GM23248 (cell line): ENCODE measurements at regions not wholly inside any gene's neighbourhood (a gene's known extent, or its start where the extent isn't known, plus 50 kb on each side); places are given as distances from the start of the nearest gene placed in this dataset.
A peak's percentile ranks its signal among the peaks of the same experiment; 100 is the strongest.

ENCODE experiments used
- DNase-seq: peaks from one replicate; pipeline ENCODE4 v3.0.0-alpha.2; 2015
- H2AFZ ChIP-seq: fragments of 200-600 bp; sonication (generic); 2 replicates; pipeline ENCODE4 v1.6.1; 2016; ENCODE audit warnings: antibody characterized with exemption
- H3F3A ChIP-seq: fragments of 200-600 bp; sonication (generic); 2 replicates; pipeline ENCODE4 v1.6.1; 2016; ENCODE audit warnings: mild to moderate bottlenecking, antibody characterized with exemption, mixed run types; ENCODE audit not compliant: insufficient read depth
- H3K27ac ChIP-seq: fragments of 200-600 bp; sonication (generic); 2 replicates; pipeline ENCODE4 v1.5.1; 2016; ENCODE audit warnings: mild to moderate bottlenecking
- H3K27me3 ChIP-seq: fragments of 200-600 bp; sonication (generic); replicated peaks from 2 replicates; pipeline ENCODE4 v1.6.1; 2016; ENCODE audit warnings: mild to moderate bottlenecking; ENCODE audit not compliant: insufficient read depth
- H3K36me3 ChIP-seq: fragments of 200-600 bp; sonication (generic); 2 replicates; pipeline ENCODE4 v1.6.1; 2016; ENCODE audit warnings: low read depth, mild to moderate bottlenecking
- H3K4me1 ChIP-seq: fragments of 200-600 bp; sonication (generic); 2 replicates; pipeline ENCODE4 v1.6.1; 2016; ENCODE audit warnings: mild to moderate bottlenecking; ENCODE audit not compliant: insufficient read depth
- H3K4me2 ChIP-seq: fragments of 200-600 bp; sonication (generic); one replicate; pipeline ENCODE4 v1.6.1; 2016; ENCODE audit warnings: mild to moderate bottlenecking; ENCODE audit not compliant: unreplicated experiment
- H3K4me3 ChIP-seq: fragments of 200-600 bp; sonication (generic); 2 replicates; pipeline ENCODE4 v1.5.1; 2016; ENCODE audit warnings: mild to moderate bottlenecking
- H3K79me2 ChIP-seq: fragments of 200-600 bp; sonication (generic); 2 replicates; pipeline ENCODE4 v1.6.1; 2016; ENCODE audit warnings: mild to moderate bottlenecking; ENCODE audit not compliant: insufficient read depth
- H3K9ac ChIP-seq: fragments of 200-600 bp; sonication (generic); 2 replicates; pipeline ENCODE4 v1.6.1; 2016; ENCODE audit warnings: mild to moderate bottlenecking
- H3K9me2 ChIP-seq: fragments of 200-600 bp; sonication (generic); 2 replicates; pipeline ENCODE4 v1.6.1; 2016; ENCODE audit warnings: mixed run types, mild to moderate bottlenecking, moderate library complexity; ENCODE audit not compliant: insufficient read depth
- H3K9me3 ChIP-seq: fragments of 200-600 bp; sonication (generic); one replicate; pipeline ENCODE4 v1.6.1; 2017; ENCODE audit warnings: low read depth
- H4K20me1 ChIP-seq: fragments of 200-600 bp; sonication (generic); 2 replicates; pipeline ENCODE4 v1.6.0; 2016; ENCODE audit not compliant: insufficient read depth
- EZH2 ChIP-seq: fragments of 200-600 bp; sonication (generic); IDR thresholded peaks from 2 replicates; pipeline ENCODE4 v1.6.1; 2018; ENCODE audit warnings: antibody characterized with exemption, mild to moderate bottlenecking; ENCODE audit not compliant: insufficient read depth, poor library complexity, severe bottlenecking
- EZH2phosphoT487 ChIP-seq: fragments of 200-600 bp; sonication (generic); IDR thresholded peaks from 2 replicates; pipeline ENCODE4 v1.6.1; 2018; ENCODE audit warnings: antibody characterized with exemption, moderate library complexity, mild to moderate bottlenecking, low read depth; ENCODE audit not compliant: insufficient read depth
- WGBS, 2 experiments: methylation state at CpG; one replicate each; pipeline ENCODE4 v1.1.6; 2015 to 2017; ENCODE audit warnings: low lambda C conversion rate in 2 of 2, low coverage in 1 of 2; ENCODE audit errors: missing lambda C conversion rate in 2 of 2; 5-methylcytosine and 5-hydroxymethylcytosine counted together
- in situ Hi-C: fragments of 300-500 bp; cut with MboI; formaldehyde crosslinking; loops from 2 replicates; pipeline ENCODE4 v1.15.0; 2020

DNA sequence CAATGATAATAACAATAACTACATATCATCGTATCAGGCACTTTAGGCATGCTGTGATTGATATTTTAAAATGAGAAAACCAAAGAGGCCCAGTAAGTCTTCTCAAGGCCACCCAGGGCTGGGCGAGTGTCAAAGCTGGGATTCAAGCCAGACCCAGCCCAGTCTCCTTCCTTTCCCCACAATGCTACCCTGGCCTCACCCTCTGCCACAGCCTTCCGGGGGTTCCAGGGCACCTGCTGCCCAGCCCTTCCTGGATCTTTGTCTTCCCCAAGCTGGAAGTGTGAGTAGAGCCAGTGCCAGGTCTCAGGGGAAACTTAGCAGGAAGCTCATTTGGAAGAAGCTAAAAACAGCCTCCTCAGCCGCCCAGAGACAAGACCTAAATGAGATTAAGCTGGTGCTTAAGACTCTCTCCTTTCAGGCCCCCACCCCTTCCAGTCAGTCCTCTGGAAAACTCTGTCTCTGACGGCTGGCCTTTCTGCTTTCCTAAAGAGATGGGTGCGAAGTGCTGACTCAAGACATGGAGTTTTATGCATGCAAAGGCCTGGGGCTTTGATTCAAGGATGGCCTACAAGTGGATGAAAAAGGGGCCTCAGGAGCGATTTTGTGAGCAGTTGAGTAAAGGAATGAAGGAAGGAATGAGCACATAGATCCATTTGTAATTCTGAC lies 184.2 kb downstream of the KCNA5 start:
- H3F3A ChIP-seq: no peaks in the 10 kb centered on the region
- in situ Hi-C loops: no loop called here
- H3K79me2 ChIP-seq: no peaks in the 10 kb centered on the region
- H3K27ac ChIP-seq: no peak overlapping the region
- no peak overlapping the region for H3K9ac ChIP-seq
- H3K27me3 ChIP-seq: no peaks in the 10 kb centered on the region; the same call in 1 of the 2 replicates
- no peaks in the 10 kb centered on the region for H3K9me3 ChIP-seq
- H4K20me1 ChIP-seq: no peaks in the 10 kb centered on the region
- H3K36me3 ChIP-seq: no peaks in the 10 kb centered on the region
- no peak overlapping the region for H3K4me2 ChIP-seq
- no peak for TF ChIP-seq EZH2phosphoT487
- no peak for TF ChIP-seq EZH2
- DNase-seq: no peak
- H2AFZ ChIP-seq: no peak overlapping the region
- 30 to 36% methylated on average over 7 of the region's 7 CpGs for WGBS, 2 experiments
- no peaks in the 10 kb centered on the region for H3K9me2 ChIP-seq
- no peaks in the 10 kb centered on the region for H3K4me1 ChIP-seq
- H3K4me3 ChIP-seq: no peak overlapping the region

DNA sequence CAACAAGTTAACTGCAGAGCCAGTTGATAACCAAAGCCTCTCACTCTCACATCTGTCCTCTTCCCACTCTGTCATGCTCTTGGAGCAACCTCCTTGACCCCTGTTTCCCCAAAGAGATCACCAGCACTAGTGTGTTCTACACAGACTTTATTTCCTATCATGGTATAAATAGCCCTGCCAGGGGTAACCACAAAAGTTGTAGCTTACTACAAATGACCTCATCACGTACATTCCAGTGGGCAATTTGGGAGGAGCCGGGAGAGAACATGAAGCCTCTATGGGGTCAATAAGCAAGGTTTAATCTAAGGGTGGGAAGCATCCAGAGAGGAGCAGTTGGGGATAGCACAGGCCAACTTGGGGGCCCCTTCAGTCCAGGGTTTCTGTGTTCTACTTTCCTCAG lies 186.5 kb downstream of the KCNA5 start:
- TF ChIP-seq EZH2phosphoT487 (no peak), EZH2 (no peak)
- in situ Hi-C loops: no loop called here
- H3K9me2 ChIP-seq: no peaks in the 10 kb centered on the region
- no peaks in the 10 kb centered on the region for H3K9me3 ChIP-seq
- H3K4me3 ChIP-seq: no peak overlapping the region
- H3K4me2 ChIP-seq: no peak overlapping the region
- H3K9ac ChIP-seq: no peak overlapping the region
- no peaks in the 10 kb centered on the region for H4K20me1 ChIP-seq
- H3K4me1 ChIP-seq: no peaks in the 10 kb centered on the region
- H3K36me3 ChIP-seq: no peaks in the 10 kb centered on the region
- H3K27ac ChIP-seq: no peak overlapping the region
- no peaks in the 10 kb centered on the region for H3F3A ChIP-seq
- no peak overlapping the region for H2AFZ ChIP-seq
- H3K79me2 ChIP-seq: no peaks in the 10 kb centered on the region
- H3K27me3 ChIP-seq: no peaks in the 10 kb centered on the region; the same call in 1 of the 2 replicates
- WGBS, 2 experiments: 14 to 33% methylated on average over 2 of the region's 2 CpGs
- peak; percentile 35 for DNase-seq

DNA sequence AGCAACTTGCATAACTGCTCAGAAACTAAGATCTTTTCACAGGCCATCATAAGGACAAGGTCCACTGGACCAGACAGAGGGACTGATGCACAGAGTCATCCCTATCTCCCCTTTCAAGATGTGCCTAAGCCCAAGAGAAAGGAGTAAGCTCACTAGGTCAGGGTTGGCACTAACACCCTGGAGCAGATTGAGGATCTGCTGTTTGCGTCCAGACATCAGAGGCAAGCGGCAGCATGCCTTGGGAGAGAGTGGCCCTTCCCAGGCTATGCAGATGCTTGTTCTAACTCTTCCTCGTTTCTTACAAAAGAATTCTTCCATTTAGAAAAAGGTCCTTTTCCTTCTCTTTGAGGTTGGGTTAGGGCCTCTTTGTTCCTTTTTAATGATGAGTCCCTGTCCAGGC lies 187.2 kb downstream of the KCNA5 start:
- 62 to 78% methylated on average over 3 of the region's 3 CpGs for WGBS, 2 experiments
- Histone ChIP-seq H3K27me3 (no peaks in the 10 kb centered on the region), H3K4me1 (no peaks in the 10 kb centered on the region), H3K9me2 (no peaks in the 10 kb centered on the region), H3F3A (no peaks in the 10 kb centered on the region), H3K79me2 (no peaks in the 10 kb centered on the region), H3K36me3 (no peaks in the 10 kb centered on the region), H3K27ac (no peak overlapping the region), H3K9ac (no peak overlapping the region), H3K4me2 (no peak overlapping the region), H4K20me1 (no peaks in the 10 kb centered on the region), H3K9me3 (no peaks in the 10 kb centered on the region), H3K4me3 (no peak overlapping the region), H2AFZ (no peak overlapping the region)
- DNase-seq: no peak
- TF ChIP-seq EZH2: no peak
- TF ChIP-seq EZH2phosphoT487: no peak
- in situ Hi-C loops: no loop called here

- WGBS, 2 experiments: 50 to 62% methylated on average over 3 of the region's 3 CpGs
- TF ChIP-seq EZH2: no peak
- Histone ChIP-seq H3K27ac (no peak overlapping the region), H3K4me2 (no peak overlapping the region), H3K9me3 (no peaks in the 10 kb centered on the region), H3K4me3 (no peak overlapping the region), H3F3A (no peaks in the 10 kb centered on the region), H3K9me2 (no peaks in the 10 kb centered on the region), H3K36me3 (no peaks in the 10 kb centered on the region), H3K27me3 (no peaks in the 10 kb centered on the region), H4K20me1 (no peaks in the 10 kb centered on the region), H3K79me2 (no peaks in the 10 kb centered on the region), H2AFZ (no peak overlapping the region), H3K9ac (no peak overlapping the region), H3K4me1 (no peaks in the 10 kb centered on the region)
- in situ Hi-C loops: no loop called here
- peak; percentile 34 for DNase-seq
These were observed 188.6 kb downstream of the KCNA5 start for GRCh38 chr12:5232291-5232690.
